ENCODE measurements at regions not wholly inside any gene's neighbourhood (a gene's known extent, or its start where the extent isn't known, plus 50 kb on each side); places are given as distances from the start of the nearest gene placed in this dataset.
A peak's percentile ranks its signal among the peaks of the same experiment; 100 is the strongest.
"Not testable (repeated sequence)": the region's sequence is repeated elsewhere in the genome, so short reads cannot be mapped to it uniquely, and the experiment has no call there.

DNA sequence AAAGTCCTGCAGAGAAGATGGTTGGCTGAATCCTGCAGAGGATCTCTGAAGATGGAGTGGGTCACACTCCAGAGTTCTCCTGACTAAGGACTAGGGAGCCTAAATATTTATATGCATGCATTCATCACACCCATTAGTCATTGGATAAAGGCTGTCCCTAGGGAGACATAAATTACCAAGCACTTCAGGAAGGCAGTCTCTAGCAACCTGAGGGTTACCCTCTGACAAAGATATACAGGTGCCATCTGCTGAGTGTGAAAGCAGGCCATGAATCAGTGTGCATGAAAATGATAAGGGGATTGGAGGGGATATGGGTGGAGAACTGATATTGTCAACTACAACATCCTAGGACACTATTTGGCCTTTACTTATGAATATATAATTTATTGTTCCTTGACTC is 294.8 kb upstream of the DDX18 start:
- DNase-seq = no peak

DNA sequence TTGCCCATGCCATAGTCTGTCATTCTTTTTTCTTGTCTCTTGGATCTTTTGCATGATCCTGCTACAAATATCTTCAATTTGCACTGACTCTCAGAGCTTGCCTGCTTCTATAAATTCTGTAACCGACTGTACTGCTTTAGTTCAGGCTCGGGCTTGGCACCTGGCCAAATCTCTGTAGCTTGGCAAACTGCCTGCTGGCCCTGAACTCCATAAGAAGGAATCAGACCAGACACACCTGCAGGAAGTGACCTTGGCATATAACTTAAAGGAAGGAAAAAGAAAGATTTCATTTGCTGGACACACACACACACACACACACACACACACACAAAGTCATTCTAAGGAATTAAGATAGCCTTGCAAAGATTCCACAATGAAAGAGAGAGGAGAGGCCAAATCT is 291.2 kb upstream of the DDX18 start:
- DNase-seq = peak in 6 of 51 donors; percentile 2 to 17 (median 3)

DNA sequence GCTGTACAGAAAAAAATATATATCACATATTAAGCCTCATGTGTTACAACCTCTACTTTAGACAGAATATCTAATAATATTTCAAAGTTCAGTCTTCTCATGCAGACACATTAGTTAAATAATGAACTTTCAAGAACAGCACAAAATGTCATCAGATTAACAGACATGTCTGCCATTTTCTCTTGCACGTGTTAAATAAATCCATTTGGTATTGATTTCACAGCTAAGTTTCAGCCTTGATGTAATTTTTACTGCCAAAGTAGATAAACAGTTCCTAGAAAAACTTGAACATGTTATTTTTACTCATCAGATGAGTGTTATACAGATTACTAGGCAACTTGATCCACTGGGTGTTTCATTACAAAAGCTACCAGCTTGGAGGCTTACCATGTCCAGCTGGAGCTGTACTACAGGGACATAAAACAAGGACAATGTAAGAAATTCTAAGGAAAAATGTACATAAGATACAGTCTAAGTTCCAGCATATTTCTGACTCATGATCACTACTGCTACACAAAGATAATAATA is 290.7 kb upstream of the DDX18 start:
- DNase-seq = no peak

DNA sequence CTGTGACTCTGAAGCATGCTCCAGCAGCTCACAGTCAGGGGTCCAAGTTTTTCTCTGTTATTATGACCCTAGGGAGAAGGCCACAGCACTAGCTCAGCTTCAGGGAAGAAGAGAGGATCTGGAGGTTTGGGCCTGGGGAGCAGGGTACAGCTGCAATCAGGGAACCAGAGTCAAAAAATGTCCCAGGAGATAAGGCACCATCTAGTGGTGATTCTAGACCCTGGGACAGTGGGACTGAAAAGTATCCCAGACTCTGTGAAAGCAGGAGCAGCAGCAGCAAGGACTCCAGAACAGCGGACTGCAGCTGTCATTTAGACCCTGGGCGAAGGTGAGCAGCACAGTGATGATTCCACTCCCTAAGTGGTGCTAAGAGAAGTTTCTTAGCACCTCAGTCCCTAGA is 278.4 kb upstream of the DDX18 start:
- DNase-seq = no peak

DNA sequence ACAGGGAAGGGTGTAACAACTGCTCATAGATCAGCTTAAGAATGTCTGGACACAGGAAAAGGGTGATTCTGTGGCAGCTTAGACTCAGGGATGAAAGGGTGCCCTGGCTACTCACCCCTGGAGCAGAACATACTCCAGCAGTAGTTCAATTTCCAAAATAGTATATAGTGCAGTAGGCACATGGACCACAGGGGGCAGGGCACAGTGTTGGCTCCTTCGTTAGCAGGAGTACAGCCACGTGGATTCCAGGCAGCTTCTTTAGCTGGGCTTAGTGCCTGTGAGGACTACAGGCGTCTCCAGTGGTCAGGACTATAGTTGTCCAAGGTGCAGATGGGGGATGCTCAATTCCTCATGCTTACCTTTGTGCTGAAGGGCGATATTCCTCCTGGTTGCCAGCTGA is 277.5 kb upstream of the DDX18 start:
- no peak for DNase-seq

DNA sequence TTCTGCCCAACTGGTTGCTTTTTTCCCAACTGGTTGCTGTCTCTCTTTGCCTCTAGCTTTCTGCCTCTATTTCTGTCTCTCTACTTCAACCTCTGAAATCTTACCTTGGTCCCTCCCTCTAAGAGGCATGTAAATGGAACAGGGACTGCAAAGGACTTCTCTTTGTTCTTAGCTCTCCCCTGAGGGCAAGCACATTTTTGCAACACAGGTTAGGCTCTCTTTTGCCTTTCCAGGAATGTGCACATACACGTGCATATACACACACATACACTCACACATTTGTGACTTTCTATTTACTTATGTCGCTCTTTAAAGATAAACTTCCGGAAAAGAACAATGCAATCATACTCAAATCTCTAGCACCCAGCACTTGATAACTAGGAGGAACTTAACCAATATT is 262.6 kb upstream of the DDX18 start:
- no peak for DNase-seq

DNA sequence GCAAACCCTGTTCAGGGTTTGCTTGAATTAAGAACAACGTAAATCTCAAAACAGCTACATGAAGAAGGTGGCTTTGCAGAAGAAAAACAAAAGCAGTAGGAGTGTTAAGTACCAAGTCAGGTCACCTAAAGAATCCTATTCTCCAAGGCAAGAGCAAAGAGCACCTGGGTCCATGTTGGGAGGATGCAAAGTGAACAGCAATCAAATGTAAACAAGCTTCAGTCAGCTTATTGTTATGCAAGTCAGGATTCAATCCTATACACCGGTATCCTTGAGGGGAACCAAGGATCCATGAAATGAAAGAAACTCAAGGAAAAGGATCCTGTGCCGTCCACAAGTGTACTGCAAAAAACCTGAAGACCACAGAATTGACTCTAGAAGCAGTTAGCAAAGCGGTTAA is 261.0 kb upstream of the DDX18 start:
- no peak for DNase-seq

DNA sequence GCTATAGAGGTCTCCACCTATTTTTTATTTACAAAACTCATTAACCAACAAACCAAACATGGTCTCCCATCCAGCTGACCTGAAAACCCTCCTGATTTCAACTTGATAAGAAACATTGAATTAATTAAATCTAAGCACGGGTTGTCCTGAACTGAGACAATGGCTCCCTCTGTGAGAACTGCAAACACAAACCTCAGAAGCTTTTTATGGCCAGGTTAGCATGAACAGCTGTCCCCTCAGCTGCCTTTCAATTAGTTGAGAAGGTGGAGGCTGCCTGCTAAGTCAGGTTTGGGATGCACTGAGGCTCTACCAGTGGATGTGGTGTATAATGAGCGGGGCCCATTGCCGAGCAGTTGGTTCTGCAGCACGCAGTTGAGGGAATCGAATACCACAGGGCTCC is 258.5 kb upstream of the DDX18 start:
- DNase-seq = no peak

DNA sequence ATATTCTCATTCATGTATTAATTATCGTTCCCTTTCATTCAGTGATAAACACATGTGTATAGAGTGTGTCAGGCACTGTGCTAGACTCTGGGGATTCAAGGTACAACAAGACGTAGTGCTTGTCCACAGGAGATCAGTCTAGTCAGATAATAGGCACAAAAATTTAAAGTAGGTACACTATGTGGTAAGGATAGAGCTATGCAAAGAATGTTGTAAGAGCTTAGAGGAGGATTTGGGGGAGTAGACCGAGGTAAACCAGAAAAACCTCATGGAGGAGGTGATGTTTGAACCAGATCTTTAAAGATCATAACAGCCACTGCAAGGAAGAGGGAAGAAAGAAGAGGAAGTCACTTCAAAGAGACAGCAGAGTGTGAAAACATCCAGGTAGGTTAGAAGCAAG is 256.9 kb upstream of the DDX18 start:
- no peak for DNase-seq

DNA sequence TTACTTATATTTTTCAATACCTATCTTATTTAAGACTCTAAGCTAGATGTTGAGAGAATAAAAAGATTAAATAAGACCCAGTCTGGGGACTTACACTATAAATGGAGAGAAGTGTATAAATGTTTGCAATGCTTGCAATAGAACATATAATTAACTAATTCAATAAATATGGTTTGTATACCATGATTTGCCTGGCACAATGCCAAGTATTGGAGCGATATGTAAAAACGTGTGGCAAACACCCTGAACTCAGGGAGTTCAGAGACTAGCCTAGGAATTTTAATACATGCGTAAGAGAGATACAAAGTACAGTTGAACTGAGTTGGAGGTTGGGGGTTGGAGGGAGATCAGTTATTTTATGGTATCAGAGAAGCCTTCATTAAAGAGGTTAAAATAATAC is 251.8 kb upstream of the DDX18 start:
- DNase-seq = no peak

DNA sequence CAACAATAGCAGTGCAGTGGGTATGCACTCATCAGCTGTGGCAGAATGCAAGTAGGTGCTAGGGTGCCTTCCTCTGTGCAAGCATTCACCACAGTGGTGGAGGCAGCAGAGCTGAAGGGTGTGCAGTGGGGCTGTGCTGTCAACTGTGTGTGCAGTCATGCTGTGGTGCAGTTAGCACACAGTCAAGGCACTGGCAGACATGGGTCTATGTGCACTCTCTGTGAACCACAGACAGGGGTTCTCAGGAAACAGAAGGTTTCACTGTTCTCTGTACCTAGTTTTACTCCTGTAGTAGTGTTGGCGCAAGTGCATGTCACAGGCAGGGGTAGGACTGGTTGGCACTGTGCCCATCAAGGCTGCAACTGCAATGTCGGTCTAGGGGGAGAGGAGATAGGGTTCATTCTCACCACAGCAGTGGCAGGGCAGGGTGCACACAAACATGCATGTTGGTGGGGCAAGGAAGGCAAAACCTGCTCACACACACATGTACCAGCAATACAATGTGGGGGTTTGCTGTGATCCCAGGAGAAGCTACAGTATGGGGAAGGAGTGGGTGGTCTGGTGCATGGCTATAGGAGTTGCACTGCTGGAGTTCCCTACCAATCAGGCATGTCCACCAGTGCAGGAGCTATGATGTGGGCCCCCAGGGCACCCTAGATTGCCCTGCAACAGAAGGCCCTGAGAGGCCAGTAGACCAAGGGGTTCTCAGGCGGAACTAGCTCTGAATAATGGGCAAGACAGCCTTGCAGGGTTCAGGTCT is 242.7 kb upstream of the DDX18 start:
- no peak for DNase-seq

DNA sequence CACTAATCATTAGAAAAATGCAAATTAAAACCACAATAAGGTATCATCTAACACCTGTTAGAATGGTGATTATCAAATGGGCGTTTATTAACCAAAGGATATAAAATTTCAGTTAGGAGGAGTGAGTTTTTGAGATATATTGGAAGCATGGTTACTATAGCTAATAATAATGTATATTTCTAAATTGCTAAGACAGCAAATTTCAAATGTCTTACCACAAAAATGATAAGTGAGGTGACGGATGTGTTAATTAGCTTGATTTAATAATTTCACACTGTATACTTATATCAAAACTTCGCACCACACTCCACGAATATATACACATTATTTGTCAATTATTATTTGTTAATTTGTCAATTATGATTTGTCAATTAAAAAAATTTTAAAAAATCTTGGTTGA is 227.2 kb upstream of the DDX18 start:
- no peak for DNase-seq

DNA sequence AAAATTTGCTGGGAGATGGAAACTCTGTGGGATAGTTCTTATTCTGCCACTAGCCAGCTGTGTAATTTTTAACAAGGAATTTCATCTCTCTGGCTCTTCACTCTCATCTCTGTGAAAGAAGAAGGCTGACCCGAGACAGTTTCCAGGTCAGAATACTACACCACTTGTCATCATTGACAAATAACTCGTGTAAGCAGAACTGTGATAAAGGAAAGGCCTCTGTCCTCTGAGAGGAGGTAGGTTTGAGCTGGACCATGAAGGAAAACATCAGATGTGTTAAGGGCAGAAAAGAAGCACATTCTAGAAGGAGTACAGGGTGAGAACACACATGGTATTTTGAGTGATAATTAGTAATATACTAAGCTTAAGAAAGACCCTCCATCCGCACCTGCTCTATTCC is 211.4 kb upstream of the DDX18 start:
- DNase-seq = no peak

DNA sequence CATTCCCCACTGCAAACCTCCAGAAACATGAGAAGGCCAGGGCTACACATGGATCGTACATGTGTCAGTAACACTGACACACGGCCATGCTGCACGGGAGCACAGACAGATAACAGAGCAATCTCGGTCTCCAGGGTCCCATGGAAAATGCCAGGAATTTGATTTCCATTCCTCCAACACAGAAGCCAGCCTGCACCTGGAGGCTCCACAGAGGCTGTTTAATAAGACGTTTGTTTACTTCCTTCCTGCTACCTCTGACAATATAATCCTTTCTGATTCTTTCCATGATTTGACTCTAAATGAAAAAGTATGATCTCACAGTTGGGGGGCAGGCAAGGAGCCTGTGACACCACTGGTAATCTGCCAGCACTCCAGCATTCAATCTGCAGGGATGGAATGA is 210.9 kb upstream of the DDX18 start:
- no peak for DNase-seq

DNA sequence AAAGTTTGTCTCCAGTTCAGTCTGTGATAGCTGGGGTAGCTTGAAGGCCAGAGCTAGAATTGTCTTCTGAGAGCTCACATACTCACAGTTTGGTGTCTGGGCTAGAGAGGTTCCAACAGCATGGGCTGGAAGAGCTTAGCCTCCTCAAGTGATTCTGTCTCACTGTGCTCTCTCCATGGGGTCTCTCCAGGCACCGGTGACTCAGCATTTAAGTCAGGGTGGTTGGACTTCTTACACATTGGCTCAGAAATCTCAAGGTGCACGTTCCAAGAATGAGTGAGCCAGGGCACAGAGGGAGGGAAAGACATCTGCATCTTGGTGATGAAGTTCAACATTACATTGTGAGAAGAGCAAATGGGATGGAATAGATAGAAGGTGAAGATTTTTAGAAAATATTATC is 207.3 kb upstream of the DDX18 start:
- no peak for DNase-seq

DNA sequence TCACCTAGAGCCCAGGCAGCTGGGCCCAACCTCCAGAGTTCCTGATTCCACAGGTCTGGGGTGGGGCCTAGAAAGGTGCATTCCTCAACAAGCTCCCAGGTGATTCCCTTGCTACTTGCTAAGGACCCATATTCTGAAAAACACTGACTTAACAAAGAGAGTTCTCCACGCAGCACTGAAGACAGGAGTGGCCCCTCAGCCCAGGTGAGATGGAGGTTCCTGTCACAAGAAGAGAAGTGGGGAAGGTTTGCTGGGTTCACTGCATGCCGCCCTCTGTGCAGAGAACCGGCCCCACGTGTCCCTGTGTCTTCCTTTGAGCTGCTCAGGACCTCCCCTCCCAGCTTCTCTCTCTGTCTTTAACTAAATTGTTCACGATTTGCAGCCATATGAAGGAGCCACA is 201.4 kb upstream of the DDX18 start:
- no peak for DNase-seq

DNA sequence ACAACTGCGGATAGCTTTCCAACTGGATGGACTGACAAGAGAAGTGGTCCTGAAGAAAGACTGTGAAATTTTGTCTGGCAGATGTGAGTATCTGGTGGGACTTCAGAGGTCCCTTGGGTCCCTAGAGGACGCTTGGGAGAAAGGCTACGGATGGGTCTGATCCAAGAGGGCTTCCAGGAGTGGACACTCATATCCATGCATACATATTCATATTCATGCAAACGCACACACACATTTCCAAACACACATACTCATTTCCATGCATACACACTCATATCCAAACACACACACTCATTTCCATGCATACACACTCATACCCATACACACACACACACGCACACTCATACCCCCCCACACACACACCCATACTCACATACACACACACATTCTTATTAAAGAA is 200.2 kb upstream of the DDX18 start:
- no peak for DNase-seq

DNA sequence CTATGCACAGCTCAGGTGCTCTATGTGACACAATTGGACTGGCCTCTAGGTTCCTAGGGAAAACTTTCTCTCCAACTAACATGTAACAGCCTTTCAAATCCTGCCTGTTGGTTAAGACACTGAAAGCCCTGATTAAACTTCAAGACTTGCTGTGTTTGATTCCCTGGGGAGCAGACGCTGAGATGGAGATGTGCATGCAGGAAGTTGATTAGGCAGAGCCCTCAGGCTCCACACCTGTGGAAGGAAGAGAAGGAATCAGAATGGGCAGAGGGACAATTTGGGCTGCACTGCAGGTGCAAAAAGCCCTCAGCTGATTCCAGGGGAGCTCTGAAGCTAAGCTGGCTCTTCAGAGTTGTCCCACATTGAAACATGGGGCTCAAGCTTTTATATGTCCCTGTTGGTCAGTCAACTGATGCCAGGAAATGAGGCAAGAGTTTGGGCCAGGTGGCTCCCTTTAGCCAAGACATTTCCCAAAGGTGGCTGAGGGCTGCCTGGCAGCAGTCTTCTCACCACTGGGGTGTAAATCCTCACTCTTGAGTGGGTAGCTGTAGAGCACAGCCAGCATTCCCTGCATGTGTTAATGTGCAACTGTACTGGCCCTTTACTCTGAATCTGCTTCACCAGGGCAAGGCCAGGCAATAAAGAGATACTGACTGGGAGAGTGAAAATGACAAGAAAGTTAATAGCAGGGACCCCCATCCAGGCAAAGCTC is 199.5 kb upstream of the DDX18 start:
- no peak for DNase-seq

DNA sequence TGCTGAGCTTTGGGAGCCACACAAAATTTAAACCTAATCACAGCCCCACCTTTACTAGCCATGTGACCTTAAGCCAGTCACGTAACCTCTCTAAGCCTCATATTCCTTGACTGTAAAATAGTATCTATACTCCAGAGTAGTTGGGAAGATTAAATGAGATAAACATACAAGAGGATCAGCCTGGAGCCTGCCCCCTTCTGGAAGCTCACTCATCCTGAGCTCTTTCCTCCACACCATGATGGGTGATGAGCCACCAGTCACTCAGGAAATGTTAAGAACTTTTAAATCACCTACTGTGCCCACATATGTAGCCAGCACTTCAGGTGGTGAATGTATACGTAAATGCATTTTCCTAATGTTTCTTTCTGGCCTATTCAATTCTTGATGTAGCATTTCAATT is 195.9 kb upstream of the DDX18 start:
- no peak for DNase-seq

DNA sequence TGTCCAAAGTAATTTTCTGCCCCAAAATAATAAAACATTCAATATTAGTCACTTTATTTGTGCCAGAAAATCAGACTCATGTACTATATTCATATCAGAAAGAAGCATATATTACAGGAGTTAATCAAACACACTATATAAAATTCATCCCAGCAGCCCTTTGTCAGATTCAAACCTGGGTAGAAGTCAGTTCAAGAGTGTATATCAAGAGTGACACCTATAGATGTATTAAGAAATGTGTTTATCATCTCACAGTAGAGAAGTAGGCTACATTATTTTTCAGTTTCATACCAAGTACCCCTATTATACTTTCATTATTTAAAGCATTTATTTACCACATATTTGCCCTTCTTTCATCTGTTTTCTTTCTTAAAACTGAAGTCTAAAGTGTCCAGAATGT is 193.2 kb upstream of the DDX18 start:
- no peak for DNase-seq

DNA sequence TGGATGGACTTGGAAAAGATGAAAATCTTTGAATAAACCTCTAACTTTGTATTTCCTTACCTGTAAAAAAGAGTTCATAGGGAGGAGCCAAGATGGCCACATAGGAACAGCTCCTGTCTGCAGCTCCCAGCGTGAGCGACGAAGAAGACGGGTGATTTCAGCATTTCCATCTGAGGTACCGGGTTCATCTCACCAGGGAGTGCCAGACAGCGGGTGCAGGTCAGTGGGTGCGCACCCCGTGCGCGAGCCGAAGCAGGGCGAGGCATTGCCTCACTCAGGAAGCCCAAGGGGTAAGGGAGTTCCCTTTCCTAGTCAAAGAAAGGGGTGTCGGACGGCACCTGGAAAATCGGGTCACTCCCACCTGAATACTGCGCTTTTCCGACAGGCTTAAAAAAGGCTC is 191.3 kb upstream of the DDX18 start:
- not testable (repeated sequence) for DNase-seq

DNA sequence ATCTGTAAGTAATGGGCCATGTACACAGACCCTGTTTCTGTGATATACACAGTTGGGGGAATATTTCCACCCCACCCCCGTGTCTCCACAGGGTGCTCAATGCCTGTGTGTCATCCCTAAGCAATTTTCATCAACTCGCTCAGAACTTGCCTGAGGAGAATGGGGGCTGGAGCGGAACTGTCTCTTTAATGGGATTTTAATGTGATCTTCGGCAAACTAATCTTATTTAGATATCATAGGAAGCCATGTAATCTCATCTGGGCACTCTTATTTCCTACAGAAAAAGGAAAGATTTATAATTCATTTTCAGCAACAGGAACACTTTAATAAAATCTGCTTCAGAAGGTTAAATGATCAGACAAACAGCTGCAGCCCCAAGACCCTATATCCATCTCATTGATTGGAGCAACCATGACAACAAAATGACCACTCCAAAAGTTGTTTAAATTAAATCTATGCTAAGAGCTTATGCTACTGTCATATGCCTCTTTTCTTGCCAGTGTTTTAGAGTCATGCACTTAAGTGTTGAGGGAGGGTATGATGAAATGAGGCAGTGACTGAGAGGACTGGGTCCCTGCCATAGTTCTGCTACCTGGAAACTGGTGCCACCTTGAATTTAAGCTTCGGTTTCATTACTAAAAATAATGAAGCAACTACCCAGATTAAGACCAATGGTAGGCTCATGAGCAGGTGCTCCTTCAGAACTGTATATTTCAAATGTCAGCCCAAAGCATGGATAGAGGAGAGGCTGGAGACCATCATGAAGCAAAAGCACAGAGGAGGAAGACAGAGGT is 183.1 kb upstream of the DDX18 start:
- DNase-seq = no peak

Measured in hypothalamus (tissue), 51 donors.